Brain microvascular endothelial cell (primary cell): ENCODE measurements at regions not wholly inside any gene's neighbourhood (a gene's known extent, or its start where the extent isn't known, plus 50 kb on each side); places are given as distances from the start of the nearest gene placed in this dataset.

Source experiments
- DNase-seq: peaks from one replicate; pipeline ENCODE4 v3.0.0-alpha.2; 2020
- H3K27ac ChIP-seq: fragments of 250-450 bp; sonication (Bioruptor Pico); 2 replicates; pipeline ENCODE4 v1.5.1; 2020; ENCODE audit warnings: mild to moderate bottlenecking, moderate library complexity
- H3K27me3 ChIP-seq: fragments of 250-450 bp; sonication (Bioruptor Pico); replicated peaks from 2 replicates; pipeline ENCODE4 v1.5.1; 2020; ENCODE audit warnings: mild to moderate bottlenecking
- H3K36me3 ChIP-seq: fragments of 250-450 bp; sonication (Bioruptor Pico); replicated peaks from 2 replicates; pipeline ENCODE4 v1.5.1; 2020; ENCODE audit warnings: mild to moderate bottlenecking
- H3K4me3 ChIP-seq: 2 replicates; pipeline ENCODE4 v1.5.1; 2011; ENCODE audit warnings: low read depth, mild to moderate bottlenecking, control low read depth, low read length, moderate library complexity
- CTCF ChIP-seq: IDR thresholded peaks from 2 replicates; pipeline ENCODE4 v1.5.1; 2011; ENCODE audit warnings: low read depth, mild to moderate bottlenecking, moderate library complexity, low read length, control low read depth, inconsistent platforms; ENCODE audit errors: missing control alignments
- in situ Hi-C: cut with HindIII; loops from 2 replicates; pipeline ENCODE4 v1.10.0; 2017; ENCODE audit warnings: low sequenced_read_pairs, low pct_ligation_motif_present

DNA sequence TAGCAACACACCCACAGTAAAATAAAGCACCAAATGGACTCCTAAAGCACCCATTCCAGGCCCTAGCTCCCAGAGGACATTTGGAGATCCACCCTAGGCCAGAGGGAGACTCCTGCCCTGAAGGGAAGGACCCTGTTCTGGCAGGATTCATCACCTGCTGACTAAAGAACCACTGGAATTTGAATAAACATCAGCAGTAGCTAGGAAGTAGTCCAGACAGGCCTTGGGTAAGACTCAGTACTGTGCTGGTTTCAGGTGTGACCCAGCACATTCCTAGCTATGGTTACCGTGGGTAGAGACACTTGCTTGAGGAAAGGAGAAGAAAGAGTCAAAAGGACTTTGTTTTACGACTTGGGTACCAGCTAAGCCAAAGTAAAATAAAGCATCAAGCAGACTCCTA lies 92.7 kb upstream of the LRRC7 start:
- no peaks in the 10 kb centered on the region for H3K27me3 ChIP-seq
- H3K4me3 ChIP-seq, result no peak overlapping the region
- H3K27ac ChIP-seq, result no peak overlapping the region
- H3K36me3 ChIP-seq, result no peaks in the 10 kb centered on the region
- no peak for TF ChIP-seq CTCF
- no peak for DNase-seq
- in situ Hi-C loops, result no loop called here

- DNase-seq, result no peak
- Histone ChIP-seq H3K27me3 (no peaks in the 10 kb centered on the region), H3K4me3 (no peak overlapping the region), H3K36me3 (no peaks in the 10 kb centered on the region), H3K27ac (no peak overlapping the region)
- in situ Hi-C loops, result no loop called here
- TF ChIP-seq CTCF, result no peak
Measured at GRCh38 chr1:69479734-69480133, 88.0 kb upstream of the LRRC7 start.

DNA sequence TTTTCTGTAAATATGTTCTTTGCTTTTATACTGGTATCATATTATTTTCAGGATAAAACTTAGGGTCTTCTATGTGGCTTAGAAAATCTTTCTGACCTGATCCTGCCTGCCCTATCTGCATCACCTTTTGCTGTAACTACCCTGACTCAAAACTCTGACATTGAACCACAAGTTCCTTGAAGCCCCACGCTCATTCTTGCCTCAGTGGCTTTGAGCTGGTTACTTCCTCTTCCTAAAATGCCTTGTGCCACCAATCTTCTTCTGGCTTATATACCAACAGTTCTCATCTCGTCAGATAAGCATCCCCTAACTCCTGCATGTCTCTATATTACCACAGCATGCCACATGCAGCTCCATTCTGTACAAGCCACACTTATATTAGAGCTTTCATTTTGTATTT lies 84.5 kb upstream of the LRRC7 start:
- in situ Hi-C loops, result no loop called here

DNA sequence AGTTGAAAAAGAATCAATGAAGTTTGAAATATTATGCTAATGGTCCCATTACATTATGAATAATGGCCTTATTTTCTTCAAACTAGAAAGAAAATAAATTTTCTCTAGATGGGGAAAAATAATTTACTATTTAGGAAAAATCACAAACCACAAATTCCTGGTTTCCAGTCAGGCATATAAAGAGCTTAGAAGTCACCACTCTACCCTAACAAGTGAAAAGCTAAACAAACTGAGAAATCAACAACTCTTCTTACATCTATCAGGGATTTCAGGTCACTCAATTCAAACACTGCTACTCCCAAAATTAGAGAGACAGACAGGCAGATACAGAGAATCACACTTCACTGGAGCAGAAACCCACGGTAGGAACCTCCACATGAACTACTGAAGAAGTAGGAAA lies 82.1 kb upstream of the LRRC7 start:
- in situ Hi-C loops, result no loop called here
- no peak for TF ChIP-seq CTCF
- H3K36me3 ChIP-seq, result no peaks in the 10 kb centered on the region
- DNase-seq, result no peak
- no peak overlapping the region for H3K27ac ChIP-seq
- H3K4me3 ChIP-seq, result no peak overlapping the region
- no peaks in the 10 kb centered on the region for H3K27me3 ChIP-seq

More for the DNA sequence above, 84.5 kb upstream of the LRRC7 start:
- Histone ChIP-seq H3K27ac (no peak overlapping the region), H3K4me3 (no peak overlapping the region), H3K27me3 (no peaks in the 10 kb centered on the region), H3K36me3 (no peaks in the 10 kb centered on the region)
- TF ChIP-seq CTCF, result no peak
- no peak for DNase-seq

DNA sequence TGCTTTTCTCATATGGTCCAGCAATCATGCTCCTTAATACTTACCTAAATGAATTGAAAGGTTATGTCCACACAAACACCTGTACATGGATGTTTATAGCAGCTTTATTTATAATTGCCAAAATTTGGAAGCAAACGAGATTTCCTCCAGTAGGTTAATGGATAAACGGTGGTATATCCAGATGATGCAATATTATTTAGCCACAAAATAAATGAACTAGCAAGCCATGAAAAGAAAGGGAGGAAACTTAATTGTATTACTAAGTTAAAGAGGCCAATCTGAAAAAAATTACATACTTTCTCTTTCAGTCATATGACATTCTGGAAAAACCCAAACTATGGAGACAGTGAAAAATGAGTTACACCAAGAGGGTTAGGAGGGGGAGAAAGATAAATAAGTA lies 76.3 kb upstream of the LRRC7 start:
- no peak for TF ChIP-seq CTCF
- no peaks in the 10 kb centered on the region for H3K36me3 ChIP-seq
- no peak overlapping the region for H3K27ac ChIP-seq
- H3K4me3 ChIP-seq, result no peak overlapping the region
- in situ Hi-C loops, result no loop called here
- H3K27me3 ChIP-seq, result no peaks in the 10 kb centered on the region
- no peak for DNase-seq

DNA sequence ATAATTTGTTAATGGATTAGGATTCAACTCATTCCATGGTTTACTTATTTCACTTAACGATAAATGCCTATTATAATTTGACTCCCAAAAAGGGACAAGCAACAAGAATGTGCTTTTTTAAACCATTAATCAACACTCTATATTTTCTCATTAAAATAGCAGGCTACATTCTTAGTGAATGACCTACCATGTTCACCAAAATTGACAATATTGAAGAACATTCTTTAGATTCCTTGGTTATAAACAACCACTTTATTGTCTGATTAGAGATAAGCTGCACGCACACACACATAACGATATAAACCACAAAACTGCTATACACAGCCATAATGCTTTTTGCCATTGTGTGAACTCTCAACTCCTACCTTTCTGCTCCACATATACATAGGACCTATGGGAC lies 75.4 kb upstream of the LRRC7 start:
- DNase-seq, result peak; percentile 24
- Histone ChIP-seq H3K4me3 (no peak overlapping the region), H3K27ac (no peak overlapping the region), H3K27me3 (no peaks in the 10 kb centered on the region), H3K36me3 (no peaks in the 10 kb centered on the region)
- TF ChIP-seq CTCF, result no peak
- in situ Hi-C loops, result no loop called here
